Hepatocyte (in vitro differentiated cells): ENCODE measurements at regions not wholly inside any gene's neighbourhood (a gene's known extent, or its start where the extent isn't known, plus 50 kb on each side); places are given as distances from the start of the nearest gene placed in this dataset.

ENCODE experiments used
- CTCF ChIP-seq: fragments of 200-600 bp; sonication (generic); IDR thresholded peaks from 2 replicates; pipeline ENCODE4 v1.5.1; 2016; ENCODE audit warnings: antibody characterized with exemption, mild to moderate bottlenecking; ENCODE audit not compliant: poor library complexity
- EZH2phosphoT487 ChIP-seq: fragments of 200-600 bp; sonication (generic); IDR thresholded peaks from one replicate; pipeline ENCODE4 v1.6.1; 2018; ENCODE audit warnings: antibody characterized with exemption, mild to moderate bottlenecking, low read depth, moderate library complexity; ENCODE audit not compliant: unreplicated experiment, severe bottlenecking

- no peak for TF ChIP-seq CTCF
- no peak for TF ChIP-seq EZH2phosphoT487
Observed at GRCh38 chr2:49240608-49241007, 86.3 kb upstream of the FSHR start.
